HT1080 (cell line): ENCODE measurements at regions not wholly inside any gene's neighbourhood (a gene's known extent, or its start where the extent isn't known, plus 50 kb on each side); places are given as distances from the start of the nearest gene placed in this dataset.

Source experiments
- DNase-seq: peaks from one replicate; pipeline ENCODE4 v3.0.0-alpha.2; 2015; ENCODE audit warnings: low read depth

DNA sequence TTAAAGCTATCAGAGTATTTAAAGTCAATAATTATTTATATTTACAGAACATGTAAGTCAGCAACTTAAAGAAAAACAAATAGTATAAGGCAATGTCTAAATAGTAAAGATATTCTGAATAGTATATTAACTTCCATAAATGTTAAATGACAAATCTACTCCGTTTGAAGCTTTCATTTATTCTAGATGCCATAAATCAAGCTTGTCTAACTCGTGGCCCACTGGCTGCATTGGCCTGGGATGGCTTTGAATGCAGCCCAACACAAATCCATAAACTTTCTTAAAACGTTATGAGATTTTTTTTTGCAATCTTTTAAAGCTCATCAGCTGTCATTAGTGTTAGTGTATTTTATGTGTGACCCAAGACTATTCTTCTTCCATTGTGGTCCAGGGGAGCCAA, 1117.1 kb upstream of the PCDH9 start:
- DNase-seq, result no peak

DNA sequence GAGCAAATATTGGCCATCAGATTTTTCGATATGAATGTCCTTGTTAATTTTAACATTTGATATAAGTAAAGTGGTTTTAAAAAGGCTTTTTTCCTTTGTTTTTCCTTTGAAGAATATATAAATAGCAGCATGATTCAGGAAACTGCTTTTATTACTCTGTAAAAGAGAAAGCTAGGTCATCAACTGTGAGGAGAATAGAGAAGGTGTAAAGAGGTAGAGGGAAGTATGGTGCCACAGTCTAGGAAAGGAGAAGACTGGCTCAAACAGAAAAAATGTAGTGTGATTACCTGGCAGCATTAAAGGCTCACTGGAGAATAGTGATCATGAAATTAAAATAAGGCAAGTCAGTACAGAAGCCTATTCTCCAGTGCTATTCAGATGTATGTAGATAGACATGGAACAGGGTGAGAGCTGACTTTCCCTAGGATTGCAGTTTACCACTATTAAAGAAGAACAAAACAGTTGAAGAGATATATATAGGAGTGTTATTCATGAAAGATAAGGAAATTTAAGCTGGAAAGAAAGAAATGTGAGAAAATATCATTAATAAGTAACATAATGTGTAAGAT, 1115.9 kb upstream of the PCDH9 start:
- DNase-seq, result no peak

DNA sequence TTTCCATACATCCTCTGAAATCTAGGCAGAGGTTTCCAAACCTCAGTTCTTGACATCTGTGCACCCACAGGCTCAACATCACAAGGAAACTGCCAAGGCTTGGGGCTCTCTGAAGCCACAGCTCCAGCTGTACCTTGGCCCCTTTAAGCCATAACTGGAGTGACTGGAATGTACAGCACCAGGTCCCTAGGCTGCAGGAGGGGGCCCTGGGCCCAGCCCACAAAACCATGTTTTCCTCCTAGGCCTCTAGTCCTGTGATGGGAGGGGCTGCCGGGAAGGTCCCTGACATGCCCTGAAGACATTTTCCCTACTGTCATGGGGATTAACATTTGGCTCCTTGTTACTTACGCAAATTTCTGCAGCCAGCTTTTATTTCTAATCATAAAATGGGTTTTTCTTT, 1093.0 kb upstream of the PCDH9 start:
- no peak for DNase-seq

DNA sequence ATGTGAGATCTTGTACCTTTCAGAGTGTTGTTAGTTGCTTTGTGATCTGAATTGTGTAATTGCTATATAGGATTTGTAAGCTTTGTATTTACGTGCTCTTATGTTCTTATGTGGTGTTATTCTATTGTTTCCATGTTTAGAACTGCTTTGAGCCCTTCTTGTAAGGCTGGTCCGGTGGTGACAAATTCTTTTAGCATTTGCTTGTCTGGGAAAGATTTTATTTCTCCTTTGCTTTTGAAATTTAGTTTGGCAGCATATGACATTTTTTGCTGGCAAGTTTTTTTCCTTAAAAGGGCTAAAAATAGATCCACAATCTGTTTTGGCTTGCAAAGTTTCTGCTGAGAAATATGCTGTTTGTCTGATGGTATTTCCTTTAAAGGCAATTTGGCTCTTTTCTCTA, 1089.2 kb upstream of the PCDH9 start:
- no peak for DNase-seq

DNA sequence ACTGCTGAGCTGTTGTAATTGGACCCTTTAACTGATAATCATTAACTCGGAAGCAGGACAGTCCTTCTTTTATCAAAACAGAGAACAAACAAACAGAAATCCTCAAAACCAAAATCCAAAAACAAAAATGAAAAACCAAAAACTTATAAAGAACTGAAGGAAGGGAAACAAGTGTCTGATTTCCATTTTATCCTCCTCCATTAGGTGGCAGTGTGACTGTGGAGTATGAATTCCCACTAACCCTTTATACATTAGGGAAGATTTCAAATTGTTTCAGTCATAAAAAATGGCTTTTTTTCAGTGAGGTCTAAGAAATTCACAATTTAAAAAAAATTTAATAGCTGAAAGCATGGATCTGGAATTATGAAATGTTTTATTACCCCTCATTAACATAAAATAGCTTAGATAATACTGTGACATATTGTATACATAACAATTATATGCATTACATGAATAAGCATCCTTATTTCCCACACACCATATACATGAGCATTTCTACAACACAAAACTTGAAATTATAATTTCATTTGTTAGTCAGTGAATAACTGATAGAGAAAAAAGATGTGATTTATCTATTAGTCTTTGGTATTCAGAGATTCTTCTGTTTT, 1074.3 kb upstream of the PCDH9 start:
- peak; percentile 24 for DNase-seq

DNA sequence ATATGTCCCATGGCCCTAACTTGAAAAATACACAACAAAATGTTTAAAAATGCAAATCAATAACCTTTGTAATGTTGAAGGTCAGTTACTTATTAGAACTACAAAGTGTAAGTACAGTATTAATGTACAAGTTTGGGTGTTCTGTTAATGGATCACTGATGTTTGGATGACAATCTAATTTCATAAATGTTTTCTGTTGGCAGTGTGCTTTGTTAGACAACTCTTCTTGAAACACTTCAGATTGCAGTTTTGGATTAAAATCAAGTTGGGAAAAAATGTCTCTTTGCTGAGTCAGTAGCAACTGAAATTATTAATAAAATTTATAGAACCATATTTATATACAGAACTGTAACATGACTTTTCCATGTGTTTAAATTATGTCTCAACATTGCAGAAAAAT, 1063.5 kb upstream of the PCDH9 start:
- DNase-seq, result no peak

DNA sequence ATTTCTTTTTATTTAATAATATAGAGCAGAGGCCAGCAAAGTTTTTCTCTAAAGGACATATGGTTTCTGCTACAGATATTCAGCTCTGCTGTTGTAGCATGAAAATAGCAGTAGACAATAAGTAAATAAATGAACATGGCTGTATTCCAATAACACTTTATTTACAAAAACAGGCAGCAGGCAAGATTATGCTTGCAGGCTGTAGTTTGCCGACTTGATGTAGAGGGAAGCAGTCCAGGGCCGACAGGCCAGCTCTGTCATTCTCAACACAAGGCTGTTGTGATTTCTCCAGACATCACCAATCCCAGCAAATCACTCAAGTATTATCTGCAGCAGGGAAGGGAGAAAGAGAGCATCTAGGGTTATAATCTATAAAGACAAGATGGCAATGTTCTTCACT, 1062.5 kb upstream of the PCDH9 start:
- no peak for DNase-seq

DNA sequence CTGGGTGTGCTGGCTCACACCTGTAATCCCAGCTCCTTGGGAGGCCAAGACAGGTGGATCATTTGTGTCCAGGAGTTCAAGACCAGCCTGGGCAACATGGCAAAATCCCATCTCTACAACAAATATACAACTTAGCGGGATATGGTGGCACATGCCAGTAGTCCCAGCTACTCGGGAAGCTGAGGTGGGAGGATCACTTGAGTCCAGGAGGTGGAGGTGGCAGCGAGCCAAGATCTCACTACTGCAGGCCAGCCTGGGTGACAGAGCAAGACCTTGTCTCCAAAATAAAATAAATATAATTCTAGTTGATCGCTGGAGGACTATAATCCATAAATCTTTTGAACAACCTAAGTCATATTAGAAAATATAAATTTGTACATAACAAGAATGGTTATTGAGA, 1061.5 kb upstream of the PCDH9 start:
- no peak for DNase-seq

DNA sequence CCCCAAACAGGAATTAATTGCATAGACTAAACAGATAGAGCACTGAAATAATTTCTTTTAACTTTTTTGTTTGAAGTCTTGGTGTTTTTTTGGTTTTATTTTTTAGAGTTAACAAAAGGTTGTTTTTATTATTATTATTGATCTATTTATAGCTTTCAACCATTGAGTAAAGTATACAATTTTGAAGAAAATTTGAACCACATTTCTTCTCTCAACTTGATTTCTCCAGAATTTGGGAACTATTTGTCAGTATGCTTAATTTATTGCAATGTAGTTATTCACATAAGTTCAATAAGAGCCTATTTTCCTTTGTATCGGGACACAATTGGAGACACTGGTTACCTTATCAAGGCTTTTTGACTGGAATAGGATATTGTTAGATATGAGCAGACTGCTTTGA, 1045.6 kb upstream of the PCDH9 start:
- no peak for DNase-seq

DNA sequence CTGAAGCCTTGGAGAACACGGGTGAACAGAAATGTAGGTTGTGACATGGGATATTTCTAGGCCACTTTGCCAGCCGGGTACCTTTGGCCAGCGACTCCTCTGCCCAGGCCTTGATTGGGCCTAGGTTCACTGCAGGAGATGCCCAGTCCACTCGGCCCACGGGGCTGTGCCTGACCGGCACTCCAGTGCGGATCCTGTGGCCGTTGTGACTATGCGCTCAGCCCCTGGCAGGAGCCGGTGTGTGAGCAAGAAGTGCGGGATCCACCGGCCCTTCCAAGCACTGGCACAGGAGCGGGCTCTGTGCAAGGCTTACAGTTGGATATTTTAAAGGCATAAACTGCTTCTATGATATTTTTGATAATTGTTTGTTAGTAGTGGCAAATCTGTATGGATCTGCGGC, 1042.5 kb upstream of the PCDH9 start:
- DNase-seq, result no peak

DNA sequence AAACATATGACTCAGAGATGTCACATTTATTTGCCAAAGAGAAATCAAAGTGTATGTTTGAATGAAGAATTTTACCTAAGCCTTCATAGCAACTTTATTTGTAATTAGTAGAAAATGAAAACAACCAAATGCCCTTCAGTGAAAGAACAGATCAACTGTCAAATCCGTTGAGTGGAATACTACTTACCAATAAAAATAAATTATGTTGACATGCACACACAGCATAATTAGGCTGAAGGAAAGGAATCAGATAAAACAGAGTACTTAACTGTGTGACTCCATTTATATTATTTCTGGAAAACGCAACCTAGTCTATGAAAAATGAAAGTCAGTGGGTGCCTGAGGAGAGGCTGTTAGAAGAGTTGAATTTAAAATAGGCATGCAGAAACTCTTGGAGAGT, 1034.6 kb upstream of the PCDH9 start:
- no peak for DNase-seq

DNA sequence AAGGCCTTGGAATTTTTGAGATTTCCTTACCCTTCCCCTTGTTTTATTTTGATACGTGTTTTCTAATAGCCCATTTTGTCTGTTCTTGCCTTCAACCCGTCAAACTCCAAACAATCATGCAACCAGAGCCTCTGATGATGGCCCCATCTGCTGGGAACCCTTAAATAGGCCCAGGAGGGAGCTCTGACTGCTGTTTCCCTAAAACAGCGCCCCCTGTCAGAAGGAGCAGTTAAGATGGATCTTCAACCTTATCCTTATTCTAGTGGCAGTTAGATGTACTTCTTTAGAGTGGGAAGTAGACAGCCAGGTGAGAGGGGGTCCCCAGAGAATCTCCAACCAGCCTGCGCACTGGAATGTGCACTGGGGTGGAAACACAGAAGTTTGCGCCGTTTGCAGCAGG, 1031.0 kb upstream of the PCDH9 start:
- no peak for DNase-seq

DNA sequence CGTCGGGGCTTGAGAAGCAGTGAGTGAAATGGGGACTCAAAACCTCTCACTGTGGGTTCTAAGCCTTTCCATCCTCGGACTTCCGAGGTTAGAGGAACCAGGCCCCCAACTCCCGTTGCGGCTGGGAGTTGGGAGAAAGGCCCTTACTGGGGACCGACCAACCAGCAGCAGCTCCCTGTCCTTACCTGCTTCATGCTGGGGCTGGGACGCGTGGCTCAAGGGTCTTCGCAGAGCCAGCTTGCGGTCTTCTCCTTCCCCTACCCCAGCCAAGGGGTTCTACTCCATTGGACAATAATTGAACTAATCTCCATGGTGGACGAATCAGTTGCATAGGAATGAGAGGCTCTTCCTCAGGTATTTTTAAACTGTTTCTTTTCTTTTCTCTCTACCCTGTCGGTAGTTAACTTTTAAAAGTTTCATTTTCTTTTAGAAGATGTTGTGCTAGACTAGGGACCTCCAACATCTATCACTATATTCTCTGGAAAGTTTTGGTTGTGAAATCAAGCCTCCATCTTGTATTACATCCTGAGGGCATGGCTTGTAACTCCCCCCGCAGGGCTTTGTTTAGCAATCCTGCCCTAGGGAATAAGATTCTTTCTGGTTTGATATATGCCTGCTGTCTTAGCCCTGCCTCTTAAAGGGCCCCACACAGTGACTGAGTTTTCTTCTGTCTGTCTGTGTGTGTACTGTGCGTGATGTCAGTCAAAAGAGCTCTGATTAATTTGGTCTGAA, 1027.1 kb upstream of the PCDH9 start:
- DNase-seq, result peak; percentile 35

DNA sequence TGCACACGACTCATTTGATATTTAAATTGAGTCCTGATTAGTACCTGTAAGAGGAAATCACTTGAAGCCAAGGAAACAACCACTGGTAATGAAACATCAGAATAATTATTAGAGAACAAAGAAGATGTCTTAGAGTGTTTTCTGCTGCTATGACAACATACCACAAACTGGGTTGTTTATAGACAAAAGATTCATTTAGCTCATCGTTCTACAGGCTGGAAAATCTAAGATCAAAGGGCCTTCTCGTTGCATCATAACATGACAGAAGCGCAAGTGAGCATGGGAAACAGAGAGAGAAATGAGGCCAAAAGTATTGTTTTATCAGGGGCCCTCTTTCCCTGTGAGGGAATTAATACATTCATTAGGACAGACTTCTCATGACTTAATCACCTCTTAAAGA, 1024.0 kb upstream of the PCDH9 start:
- DNase-seq, result no peak

DNA sequence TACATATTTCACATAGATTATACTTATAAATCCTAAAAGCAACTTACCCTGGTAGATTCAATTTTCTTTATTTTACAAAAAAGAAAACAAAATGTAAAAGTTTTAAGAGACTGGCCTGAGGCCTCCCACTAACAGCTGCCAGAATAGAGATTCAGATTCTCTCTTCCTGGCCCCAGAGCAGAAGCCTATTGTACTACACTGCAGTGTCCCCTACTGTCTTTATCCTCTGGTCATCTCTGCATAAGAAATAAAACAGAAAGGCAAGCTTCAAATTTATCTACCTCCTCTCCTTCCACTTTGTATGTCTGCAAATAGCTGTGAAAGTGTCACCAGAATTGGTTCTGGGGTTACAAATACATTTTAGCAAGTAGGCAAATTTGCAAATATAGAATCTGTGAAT, 1004.1 kb upstream of the PCDH9 start:
- peak; percentile 20 for DNase-seq

DNA sequence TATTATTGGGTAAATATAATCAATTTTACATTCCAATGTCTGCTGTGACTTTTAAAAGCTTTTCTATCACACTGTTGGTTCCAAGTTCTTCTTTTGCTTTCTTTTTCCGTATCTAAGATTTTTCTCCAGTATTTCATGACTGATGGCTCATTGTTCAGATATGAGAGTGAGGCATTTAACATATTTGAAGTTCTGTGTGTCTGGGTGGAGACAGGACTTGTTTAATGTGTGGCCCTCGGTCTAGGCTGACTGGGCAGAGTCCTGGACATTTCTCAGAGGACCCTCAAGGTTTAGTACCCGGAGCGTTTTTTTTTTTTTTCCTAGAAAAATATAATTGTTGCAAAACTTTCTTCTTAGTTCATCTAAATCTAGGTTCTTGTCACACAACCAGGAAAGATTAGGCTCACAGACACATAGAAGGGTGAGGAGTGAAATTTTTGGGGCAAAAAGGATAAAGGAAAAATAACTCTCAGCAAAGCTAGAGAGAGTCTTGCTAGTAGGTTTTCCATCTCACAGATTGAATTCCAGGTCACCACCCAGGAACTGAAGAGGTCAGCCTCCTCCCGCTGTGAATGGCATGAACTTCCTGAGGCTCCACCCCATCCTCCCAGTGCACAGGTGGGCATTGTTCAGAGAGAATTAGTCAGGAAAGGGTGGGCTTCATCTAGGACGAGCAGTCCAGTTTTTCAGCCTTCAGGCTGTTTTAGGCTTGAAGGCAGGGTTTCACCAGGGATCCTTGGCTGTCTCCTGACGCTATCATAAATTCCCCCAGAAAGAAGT, 1002.4 kb upstream of the PCDH9 start:
- peak; percentile 41 for DNase-seq

DNA sequence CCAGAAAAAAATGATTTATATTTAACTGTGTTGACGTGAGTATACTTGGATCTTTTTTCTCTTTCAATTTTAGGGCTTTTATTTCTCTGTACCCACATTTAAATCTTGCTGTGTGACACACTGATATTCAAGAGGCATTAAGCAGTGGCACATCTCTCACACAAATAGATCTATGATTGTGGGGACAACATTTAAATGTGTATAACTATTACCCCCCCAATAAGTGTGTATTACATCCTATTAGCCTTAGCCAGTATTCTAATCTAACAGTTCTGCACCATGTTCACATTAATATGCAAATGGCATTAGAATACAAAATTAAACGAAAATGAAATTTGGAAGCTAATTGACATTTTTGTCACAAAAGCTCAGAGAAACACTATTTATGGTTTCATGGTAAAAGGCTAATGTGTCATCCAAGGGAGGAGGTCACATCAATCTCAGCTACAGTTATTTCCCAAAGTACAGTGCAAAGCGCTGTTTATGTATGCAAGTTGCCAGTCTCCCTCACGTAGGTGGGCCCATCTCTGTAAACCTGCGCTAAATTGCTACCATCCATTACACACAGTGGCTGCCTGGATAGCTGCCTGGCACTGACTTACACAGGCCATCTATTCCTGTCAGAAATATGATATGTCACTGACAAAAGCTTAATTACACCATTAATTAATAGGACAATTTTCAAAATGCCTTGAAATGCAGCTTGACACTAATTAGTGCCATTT, 984.7 kb upstream of the PCDH9 start:
- no peak for DNase-seq

DNA sequence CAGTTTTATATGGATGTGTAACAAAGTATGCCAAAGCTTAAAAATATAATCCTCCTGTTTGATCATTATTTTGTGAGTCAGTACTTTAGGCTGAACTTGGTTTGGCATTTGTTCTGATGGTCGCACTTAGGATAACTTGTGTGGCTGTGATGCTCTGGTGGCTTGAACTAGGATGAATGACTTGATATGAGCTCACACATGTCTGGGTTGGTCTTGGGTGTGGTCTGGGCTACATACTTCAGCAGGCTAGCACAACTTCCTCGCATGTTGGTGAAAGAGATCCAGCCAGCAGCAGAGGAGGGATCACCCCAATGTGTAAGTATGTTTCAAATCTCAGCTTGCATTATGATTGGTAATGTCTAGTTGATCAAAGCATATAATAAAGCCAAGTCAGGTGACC, 969.1 kb upstream of the PCDH9 start:
- no peak for DNase-seq

DNA sequence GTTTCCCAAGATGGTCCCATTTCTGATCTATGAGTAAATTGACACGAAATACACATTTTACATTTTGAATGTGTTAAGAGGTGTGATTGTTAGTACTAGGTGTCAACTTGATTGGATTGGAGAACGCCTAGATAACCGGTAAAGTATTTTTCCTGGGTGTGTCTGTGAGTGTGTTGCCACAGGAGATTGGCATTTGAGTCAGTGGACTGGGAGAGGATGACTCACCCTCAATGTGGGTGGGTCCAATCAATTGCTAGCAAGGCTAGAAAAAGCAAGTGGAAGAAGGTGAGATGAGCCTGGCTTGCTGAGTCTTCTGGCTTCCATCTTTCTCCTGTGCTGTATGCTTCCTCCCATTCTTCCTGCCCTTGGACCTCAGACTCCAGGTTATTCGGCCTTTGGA, 960.7 kb upstream of the PCDH9 start:
- peak; percentile 87 for DNase-seq

DNA sequence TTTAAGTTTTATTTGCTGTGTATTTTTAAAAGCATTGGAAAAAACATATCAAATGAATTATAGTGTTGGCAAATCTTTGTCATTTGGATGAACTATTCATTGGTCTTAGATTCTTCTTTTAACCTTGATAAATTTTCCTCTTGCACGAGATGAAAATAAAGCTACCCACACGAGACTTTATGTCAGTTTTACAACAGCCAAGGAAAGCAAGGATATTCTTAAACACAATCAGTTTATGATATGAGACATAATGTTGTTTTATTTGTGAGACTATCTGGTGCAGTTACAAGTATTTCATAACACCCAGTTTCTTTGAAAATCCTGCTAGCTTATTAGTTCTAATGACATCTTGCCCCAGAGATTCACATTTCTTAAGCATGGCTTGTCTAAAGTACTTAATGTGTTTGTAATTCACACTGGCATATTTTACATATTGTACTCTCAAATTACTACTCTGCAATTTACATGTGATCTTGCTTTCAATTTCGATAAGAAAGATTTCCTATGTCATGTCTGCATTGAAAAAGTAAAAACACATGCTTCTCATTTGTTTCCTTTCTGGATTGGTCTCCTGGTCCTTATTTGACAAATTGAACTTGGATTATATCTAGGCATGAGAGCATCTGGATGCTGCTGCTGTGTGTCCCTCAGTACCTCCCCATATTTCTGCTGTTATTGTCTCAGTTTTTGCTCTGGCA, 955.5 kb upstream of the PCDH9 start:
- no peak for DNase-seq

DNA sequence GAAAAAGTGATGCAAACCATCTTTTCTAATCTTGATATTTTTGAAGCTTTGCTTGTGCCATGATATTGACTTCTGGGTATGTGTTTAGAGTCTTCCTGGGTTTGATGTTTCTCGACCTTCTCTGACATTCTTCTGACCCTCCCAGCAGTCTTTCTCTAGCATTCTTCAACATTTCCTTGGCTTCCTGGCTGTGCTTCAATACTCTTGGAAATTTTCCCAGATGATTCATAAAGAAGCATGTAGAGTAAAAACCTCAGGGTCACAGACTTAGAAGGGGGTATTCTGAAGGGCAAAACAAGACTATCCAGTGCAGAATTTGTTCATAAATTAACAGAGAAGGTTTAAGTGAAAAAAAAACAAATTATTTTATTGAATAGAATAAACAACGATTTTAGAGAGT, 946.3 kb upstream of the PCDH9 start:
- peak; percentile 88 for DNase-seq
